COR-L47 (cell line): ENCODE measurements at regions not wholly inside any gene's neighbourhood (a gene's known extent, or its start where the extent isn't known, plus 50 kb on each side); places are given as distances from the start of the nearest gene placed in this dataset.
"Not testable (repeated sequence)": the region's sequence is repeated elsewhere in the genome, so short reads cannot be mapped to it uniquely, and the experiment has no call there.

Source experiments
- DNase-seq: peaks from one replicate; lab custom pipeline; 2025; lab: John Stamatoyannopoulos, UW

- DNase-seq: not testable (repeated sequence)
These were observed 114.3 kb upstream of the PALM2AKAP2 start for GRCh38 chr9:109665736-109666135.

DNA sequence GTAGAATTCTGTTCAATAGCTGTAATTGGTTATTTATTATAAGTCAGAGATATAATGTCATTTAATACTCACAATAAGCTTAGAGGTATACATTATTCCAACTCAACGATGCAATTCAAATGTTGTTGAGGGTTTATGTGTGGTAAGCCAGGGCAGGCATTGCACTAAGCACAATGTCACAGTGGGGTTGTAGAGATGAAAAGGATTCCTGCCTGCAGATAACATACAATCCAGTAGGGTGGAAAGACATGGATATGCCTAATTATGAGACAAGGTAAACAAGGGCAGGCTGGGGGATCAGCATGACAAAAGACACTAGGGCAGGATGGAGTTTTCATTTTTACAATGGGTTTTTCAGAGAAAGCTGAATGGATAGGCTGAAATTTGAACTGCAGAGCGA is 98.7 kb upstream of the PALM2AKAP2 start:
- no peak for DNase-seq

- no peak for DNase-seq
These were observed 97.8 kb upstream of the PALM2AKAP2 start for GRCh38 chr9:109682227-109682626.

DNA sequence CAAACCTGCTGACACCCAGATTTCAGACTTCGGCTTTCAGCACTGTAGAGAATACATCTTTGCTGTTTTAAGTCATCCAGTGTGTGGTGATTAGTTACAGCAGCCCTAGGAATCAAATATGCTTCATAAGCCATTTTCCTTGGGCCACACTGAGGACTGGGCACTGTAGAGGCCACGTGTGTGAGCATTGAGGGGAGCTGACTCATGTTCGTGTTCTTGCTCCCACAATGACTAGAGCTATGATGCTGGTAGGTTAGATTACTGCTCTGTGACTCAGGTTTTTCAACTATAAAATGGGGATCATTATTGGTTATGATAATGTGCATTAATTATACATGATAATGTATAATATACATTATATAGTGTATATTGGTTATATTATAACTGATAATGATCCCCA is 96.5 kb upstream of the PALM2AKAP2 start:
- no peak for DNase-seq

GRCh38 chr9:109689701-109690100 is 90.3 kb upstream of the PALM2AKAP2 start:
- DNase-seq: no peak

GRCh38 chr9:109699019-109699418 is 81.0 kb upstream of the PALM2AKAP2 start:
- no peak for DNase-seq

- DNase-seq: no peak
These were observed 75.5 kb upstream of the PALM2AKAP2 start for GRCh38 chr9:109704546-109704945.

DNA sequence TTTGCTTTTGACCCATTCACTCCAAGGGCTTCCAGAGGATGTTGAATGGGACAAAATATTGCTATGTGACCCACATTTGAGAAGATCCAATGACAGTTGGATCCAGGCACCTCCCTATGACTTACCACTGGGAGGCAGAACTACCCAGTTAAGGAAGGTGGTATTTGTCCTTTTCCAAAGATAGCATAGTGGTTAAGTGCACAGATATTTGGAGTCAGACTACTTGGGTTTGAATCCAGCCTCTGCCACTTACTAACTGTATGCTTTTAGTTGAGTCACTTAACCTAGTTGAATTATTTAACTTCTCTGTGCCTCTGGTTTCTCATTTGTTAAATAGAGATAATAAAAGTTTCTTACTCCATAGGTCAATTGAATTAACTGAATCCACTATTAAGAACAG is 74.5 kb upstream of the PALM2AKAP2 start:
- no peak for DNase-seq

DNA sequence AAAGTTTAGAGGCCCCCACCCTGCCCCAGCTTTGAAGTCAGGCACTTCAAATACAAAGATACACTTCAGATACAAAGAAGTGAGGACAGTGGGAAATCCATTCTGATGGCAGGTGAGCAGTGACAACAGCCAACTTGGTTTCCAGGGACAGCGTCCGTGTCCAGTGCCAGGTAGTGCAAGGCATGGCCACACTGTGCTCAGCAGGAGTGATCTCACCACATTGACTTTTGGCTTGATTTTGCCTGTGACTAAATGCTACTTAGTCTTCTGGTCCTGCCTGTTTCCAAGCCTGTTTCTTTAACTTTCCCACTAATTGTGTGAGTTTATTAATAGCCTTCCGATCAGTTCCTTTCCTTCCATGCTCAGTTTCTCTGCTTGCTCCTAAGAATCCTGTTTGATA is 72.6 kb upstream of the PALM2AKAP2 start:
- no peak for DNase-seq

DNA sequence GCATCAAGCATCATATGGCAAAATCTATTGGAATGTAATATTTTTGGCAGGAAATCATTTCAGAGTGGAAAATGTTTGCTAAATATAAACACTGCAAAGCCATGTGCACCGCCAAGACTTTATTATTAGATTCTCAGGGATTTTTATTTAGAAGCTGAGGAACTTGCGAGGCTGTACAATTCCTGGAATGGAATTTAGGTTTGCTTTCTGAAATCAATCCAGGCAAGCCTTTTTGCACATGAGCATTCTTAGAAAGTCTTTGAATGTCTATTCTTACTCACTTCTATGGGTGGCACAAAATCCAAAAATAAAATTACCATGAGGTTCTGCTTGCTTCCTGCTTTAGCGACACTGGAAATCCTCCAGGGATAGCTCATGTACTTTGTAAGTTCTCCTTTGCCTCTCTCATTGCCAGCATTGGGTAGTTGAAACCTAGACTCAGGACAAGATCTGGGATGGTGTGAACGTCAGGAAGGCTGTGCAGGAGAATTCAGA is 71.5 kb upstream of the PALM2AKAP2 start:
- no peak for DNase-seq

- DNase-seq: no peak
These were observed 70.1 kb upstream of the PALM2AKAP2 start for GRCh38 chr9:109709866-109710265.

DNA sequence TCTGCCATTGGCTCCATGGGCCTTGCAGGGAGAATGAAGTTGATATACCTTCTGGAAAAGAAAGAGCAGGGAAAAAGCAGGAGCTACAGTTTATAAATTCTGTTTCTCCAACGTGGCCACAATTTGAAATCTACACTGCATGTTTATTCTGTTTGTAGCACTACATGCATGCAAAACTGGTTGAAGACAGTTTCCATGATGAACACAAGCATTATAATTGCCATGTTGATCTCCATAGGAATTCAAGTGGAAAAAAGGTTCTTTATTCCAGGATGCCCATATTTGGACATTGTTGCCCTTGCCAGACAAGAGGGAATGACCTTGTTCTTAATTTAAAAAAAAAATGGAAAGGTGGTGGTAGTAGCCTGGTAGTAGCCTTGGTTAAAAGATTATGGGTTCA is 69.2 kb upstream of the PALM2AKAP2 start:
- DNase-seq: no peak

- DNase-seq: no peak
These were observed 64.7 kb upstream of the PALM2AKAP2 start for GRCh38 chr9:109715344-109715743.

- DNase-seq: no peak
These were observed 63.4 kb upstream of the PALM2AKAP2 start for GRCh38 chr9:109716631-109717030.

DNA sequence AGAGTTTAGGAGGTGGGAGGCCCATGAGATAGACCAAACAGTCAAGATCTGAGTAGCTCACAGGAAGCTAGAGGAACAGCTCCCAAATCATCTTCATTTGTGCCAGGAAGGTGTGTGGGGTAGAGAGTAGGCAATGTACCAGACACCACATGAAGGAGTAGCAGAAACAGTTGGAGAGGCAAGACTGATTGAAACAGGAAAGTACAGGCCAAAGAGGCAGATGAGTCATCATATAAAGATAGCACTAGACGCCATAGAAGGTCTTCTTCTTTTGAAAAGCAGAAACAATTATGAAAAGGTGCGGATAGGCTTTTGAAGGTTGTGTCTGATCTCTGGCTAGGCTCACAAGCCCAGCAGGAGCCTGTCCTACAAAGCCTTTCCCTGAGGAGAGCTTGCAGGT is 62.7 kb upstream of the PALM2AKAP2 start:
- no peak for DNase-seq

DNA sequence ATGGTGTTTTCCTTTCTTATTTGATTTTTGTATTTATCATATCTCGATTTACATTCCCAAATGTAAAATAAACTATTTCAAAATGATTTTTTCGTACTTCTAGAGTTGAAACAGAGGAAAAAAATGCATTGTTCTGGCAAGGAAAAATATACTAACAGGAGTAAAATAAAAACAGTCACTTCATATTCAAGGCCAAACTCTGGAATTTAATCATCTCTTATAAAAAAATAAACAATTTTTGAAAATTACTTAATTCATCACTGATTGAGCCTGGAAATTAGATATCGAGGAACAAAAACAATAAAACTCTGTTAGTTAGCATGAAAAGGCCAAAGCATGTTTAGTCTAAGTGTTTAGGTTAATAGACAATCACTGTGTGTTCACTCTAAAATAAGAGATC is 61.1 kb upstream of the PALM2AKAP2 start:
- DNase-seq: no peak

GRCh38 chr9:109721001-109721400 is 59.0 kb upstream of the PALM2AKAP2 start:
- DNase-seq: no peak

DNA sequence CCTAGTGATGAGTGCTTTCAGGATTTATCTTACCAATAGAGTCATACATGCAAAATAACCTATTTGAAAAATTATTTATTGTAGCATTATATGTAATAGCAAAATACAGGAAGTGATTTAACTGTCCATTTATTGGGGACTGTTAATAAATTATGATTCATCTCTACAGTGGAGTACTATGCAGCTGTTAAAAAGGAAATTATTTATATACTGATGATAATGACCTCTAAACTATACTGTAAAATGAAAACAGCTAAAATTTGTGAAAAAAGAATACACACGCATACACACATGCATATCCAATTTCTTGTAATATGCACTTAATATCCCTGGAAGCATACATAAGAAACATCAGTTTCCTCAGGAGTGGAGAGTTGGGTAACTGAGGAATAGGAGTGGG is 58.0 kb upstream of the PALM2AKAP2 start:
- DNase-seq: no peak

DNA sequence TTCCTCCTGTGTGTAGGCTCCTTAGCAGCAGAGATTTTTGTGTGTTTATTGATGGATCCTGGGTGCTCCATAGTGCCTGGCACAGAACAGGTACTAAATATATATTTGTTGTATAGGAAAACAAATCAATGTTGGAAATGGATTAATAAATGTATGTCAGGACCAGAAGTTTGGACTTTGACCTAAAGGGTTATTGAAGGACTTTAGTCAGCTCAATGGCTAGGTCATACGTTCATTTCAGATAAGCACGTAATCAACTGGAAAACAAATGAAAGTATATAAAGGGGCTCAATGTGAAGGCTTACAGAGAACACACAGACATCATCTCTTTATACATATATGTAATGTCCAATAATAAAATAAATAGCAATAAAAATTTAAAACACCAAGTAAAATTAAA is 56.2 kb upstream of the PALM2AKAP2 start:
- DNase-seq: no peak

- DNase-seq: no peak
These were observed 54.5 kb upstream of the PALM2AKAP2 start for GRCh38 chr9:109725460-109725859.

DNA sequence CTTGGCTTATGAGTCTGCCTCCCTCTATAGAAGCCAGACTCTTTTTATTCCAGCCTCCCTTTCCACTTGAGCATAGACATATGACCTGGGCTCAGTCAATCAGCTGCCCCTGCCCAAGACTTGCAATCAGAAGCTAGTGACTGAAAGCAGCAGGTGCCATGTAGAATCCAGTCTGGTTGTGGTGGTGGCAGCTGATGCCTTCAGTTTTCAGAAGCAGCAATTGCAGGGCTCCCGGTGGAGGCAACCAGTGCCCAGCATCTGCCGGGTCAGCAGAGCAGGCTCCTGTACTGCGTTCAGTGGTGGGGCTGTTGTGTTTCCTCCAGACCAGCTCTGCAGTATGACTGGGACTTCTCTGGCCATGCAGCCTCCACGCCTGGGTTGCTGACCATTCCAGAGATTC is 53.9 kb upstream of the PALM2AKAP2 start:
- no peak for DNase-seq

DNA sequence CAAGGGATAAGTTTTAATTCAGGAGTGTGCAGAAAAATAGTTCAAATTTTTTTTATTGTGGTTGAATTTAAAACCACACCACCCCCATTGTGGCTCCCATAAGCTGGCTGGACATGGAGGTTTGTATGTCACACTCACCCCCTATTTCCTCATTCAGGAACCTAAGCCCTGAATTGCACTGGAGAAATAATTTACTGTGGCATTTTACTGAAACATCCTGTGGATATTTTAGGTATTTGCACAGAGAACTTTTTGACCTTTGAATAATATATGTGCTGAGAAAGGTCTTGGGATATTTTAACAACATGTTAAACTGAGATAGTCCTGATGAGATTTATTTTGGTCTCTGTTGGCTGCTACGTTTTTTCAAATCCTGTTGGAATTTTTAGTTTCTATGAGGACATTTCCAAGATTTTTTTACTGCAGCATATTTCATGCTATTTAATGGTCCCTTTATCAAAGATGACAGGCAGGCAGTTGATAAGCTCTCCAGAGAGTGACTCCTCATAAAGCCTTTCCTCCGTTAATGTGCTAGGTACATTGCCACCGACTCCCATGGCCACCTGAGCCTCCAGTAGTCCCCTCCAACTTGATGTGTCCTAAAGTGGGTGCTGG is 51.2 kb upstream of the PALM2AKAP2 start:
- DNase-seq: no peak

- no peak for DNase-seq
These were observed 50.5 kb upstream of the PALM2AKAP2 start for GRCh38 chr9:109729513-109729912.
